ENCODE measurements at regions not wholly inside any gene's neighbourhood (a gene's known extent, or its start where the extent isn't known, plus 50 kb on each side); places are given as distances from the start of the nearest gene placed in this dataset.

DNA sequence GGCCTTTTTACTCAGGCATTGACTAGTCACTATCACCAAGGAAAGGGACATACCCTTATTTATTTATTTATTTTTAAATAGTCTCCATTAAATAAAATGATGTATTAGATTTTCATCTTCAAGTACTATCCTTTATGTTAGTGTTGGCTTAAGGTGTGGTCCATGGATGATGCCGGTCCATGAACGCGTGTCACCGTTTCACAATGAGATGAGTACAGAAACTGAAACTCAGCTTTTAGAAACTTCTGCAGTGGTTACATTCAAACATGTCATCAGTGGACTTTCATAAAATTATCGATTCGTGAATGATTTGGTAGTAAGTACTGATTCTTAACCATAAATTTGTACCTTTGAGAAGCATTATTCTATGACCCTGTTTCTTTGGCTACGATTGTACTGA lies 166.6 kb downstream of the SATB1 start:
- TF ChIP-seq, protein P1, sequence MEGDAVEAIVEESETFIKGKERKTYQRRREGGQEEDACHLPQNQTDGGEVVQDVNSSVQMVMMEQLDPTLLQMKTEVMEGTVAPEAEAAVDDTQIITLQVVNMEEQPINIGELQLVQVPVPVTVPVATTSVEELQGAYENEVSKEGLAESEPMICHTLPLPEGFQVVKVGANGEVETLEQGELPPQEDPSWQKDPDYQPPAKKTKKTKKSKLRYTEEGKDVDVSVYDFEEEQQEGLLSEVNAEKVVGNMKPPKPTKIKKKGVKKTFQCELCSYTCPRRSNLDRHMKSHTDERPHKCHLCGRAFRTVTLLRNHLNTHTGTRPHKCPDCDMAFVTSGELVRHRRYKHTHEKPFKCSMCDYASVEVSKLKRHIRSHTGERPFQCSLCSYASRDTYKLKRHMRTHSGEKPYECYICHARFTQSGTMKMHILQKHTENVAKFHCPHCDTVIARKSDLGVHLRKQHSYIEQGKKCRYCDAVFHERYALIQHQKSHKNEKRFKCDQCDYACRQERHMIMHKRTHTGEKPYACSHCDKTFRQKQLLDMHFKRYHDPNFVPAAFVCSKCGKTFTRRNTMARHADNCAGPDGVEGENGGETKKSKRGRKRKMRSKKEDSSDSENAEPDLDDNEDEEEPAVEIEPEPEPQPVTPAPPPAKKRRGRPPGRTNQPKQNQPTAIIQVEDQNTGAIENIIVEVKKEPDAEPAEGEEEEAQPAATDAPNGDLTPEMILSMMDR (IDR thresholded peaks at IDR 0.05; ENCODE audit: insufficient read depth, low read length): no peak
- TF ChIP-seq POLR2AphosphoS5 (IDR thresholded peaks at IDR 0.05; ENCODE audit: low read depth): no peak
- TF ChIP-seq REST (IDR thresholded peaks at IDR 0.05; ENCODE audit: insufficient replicate concordance, low read depth): no peak
- TF ChIP-seq SPI1 (IDR thresholded peaks at IDR 0.05; ENCODE audit: borderline replicate concordance, low read depth): no peak
- no peak for TF ChIP-seq GABPA (IDR thresholded peaks at IDR 0.05; ENCODE audit: low read depth)

All from HL-60 (cell line).